HepG2 (cell line): ENCODE measurements at regions not wholly inside any gene's neighbourhood (a gene's known extent, or its start where the extent isn't known, plus 50 kb on each side); places are given as distances from the start of the nearest gene placed in this dataset.
"Not testable (repeated sequence)": the region's sequence is repeated elsewhere in the genome, so short reads cannot be mapped to it uniquely, and the experiment has no call there.

Experiments
- ATAC-seq: fragments of 200-7000 bp; cut with Tn5 transposase; 3 replicates; pipeline ENCODE4 v1.9.1; 2020; ENCODE audit warnings: mild to moderate bottlenecking, moderate library complexity
- BruUV-seq: library from RNA; stranded (reverse); fragments of 400-500 nt; replicated peaks from 2 replicates; lab custom pipeline; 2021; lab: Mats Ljungman, UMichigan
- CTCF ChIA-PET: fragments of 300-600 bp; formaldehyde crosslinking; extraction: SDS; loops from one replicate; lab custom pipeline; 2021; ENCODE audit warnings: low total read pairs, inconsistent platforms, low intra/inter-chr PET ratio; lab: Yijun Ruan, JAX
- POLR2A ChIA-PET: fragments of 350-600 bp; sonication (Branson Sonifier 250); formaldehyde crosslinking; loops from one replicate; lab custom pipeline; 2020; ENCODE audit warnings: antibody characterized with exemption, inconsistent platforms; lab: Yijun Ruan, JAX
- DNase-seq: peaks from one replicate; pipeline ENCODE4 v3.0.0-alpha.2; 2015; ENCODE audit warnings: low spot score
- FAIRE-seq: peaks from 3 replicates; lab custom pipeline; 2011; peaks lifted over from hg19 to GRCh38; lab: Jason Lieb, UNC
- H2AFZ ChIP-seq: one replicate; pipeline ENCODE4 v1.6.1; 2011; ENCODE audit warnings: low read length, inconsistent platforms
- H3K27ac ChIP-seq: fragments of 300-600 bp; 3 replicates; pipeline ENCODE4 v1.8.0; 2011; ENCODE audit warnings: mixed run types, mild to moderate bottlenecking, mixed read lengths, low read length, inconsistent platforms; ENCODE audit not compliant: insufficient read depth; ENCODE audit errors: extremely low read length
- H3K27me3 ChIP-seq, 2 experiments: fragments of 200-600 bp in 1 of 2; 2 replicates in 1 of 2; 3 replicates in 1 of 2; pipeline versions ENCODE4 v1.6.0 to v1.8.0; 2011; ENCODE audit warnings: low read length in 2 of 2, mild to moderate bottlenecking in 2 of 2, moderate library complexity in 2 of 2, inconsistent platforms in 1 of 2; ENCODE audit not compliant: insufficient read depth in 2 of 2, control insufficient read depth in 1 of 2
- H3K36me3 ChIP-seq, 2 experiments: fragments of 200-600 bp in 1 of 2; replicated peaks in 1 of 2; 2 replicates in 1 of 2; 3 replicates in 1 of 2; pipeline versions ENCODE4 v1.5.1 to v1.8.0; 2011; ENCODE audit warnings: low read length in 2 of 2, inconsistent platforms in 1 of 2; ENCODE audit not compliant: insufficient read depth in 2 of 2, control insufficient read depth in 1 of 2
- H3K4me1 ChIP-seq: 2 replicates; pipeline ENCODE4 v1.5.1; 2012; ENCODE audit warnings: low read length, inconsistent platforms; ENCODE audit not compliant: insufficient read depth
- H3K4me2 ChIP-seq: 2 replicates; pipeline ENCODE4 v1.6.0; 2011; ENCODE audit warnings: low read depth, low read length, inconsistent platforms
- H3K4me3 ChIP-seq, 3 experiments: fragments of 200-600 bp in 1 of 3; sonication (generic), shearing (Covaris generic) in 1 of 3; replicated peaks in 1 of 3; 2 replicates each; pipeline ENCODE4 v1.5.1; 2011 to 2016; ENCODE audit warnings: low read length in 3 of 3, inconsistent platforms in 2 of 3, low read depth in 2 of 3, mild to moderate bottlenecking in 2 of 3, control low read depth in 1 of 3, mixed read lengths in 1 of 3; ENCODE audit not compliant: insufficient read depth in 1 of 3
- H3K79me2 ChIP-seq: one replicate; pipeline ENCODE4 v1.6.1; 2011; ENCODE audit warnings: low read length, inconsistent platforms; ENCODE audit not compliant: insufficient read depth
- H3K9ac ChIP-seq: 2 replicates; pipeline ENCODE4 v1.6.0; 2011; ENCODE audit warnings: mild to moderate bottlenecking, low read depth, low read length, inconsistent platforms; ENCODE audit not compliant: insufficient read depth
- H3K9me3 ChIP-seq: 2 replicates; pipeline ENCODE4 v1.5.1; 2012; ENCODE audit warnings: mild to moderate bottlenecking, low read length
- H4K20me1 ChIP-seq: 2 replicates; pipeline ENCODE4 v1.6.0; 2011; ENCODE audit warnings: inconsistent platforms, mild to moderate bottlenecking, low read length, moderate library complexity; ENCODE audit not compliant: insufficient read depth
- CREB1 ChIP-seq, 2 experiments: fragments of 450-650 bp in 1 of 2; IDR thresholded peaks; 2 replicates each; pipeline ENCODE4 v1.6.1; 2016 to 2017; ENCODE audit warnings: control low read depth in 1 of 2, mild to moderate bottlenecking in 1 of 2, missing compliant biosample characterization in 1 of 2, missing genetic modification characterization in 1 of 2
- ESRRA ChIP-seq: sonication (generic); formaldehyde crosslinking; IDR thresholded peaks from 2 replicates; pipeline ENCODE4 v1.5.1; 2020; ENCODE audit warnings: mild to moderate bottlenecking, low read depth, missing genetic modification reagents
- IRF9 ChIP-seq: sonication (generic); formaldehyde crosslinking; IDR thresholded peaks from 2 replicates; pipeline ENCODE4 v1.8.0; 2022; ENCODE audit warnings: missing genetic modification reagents, mild to moderate bottlenecking, borderline replicate concordance
- NFYB ChIP-seq: sonication (generic); formaldehyde crosslinking; IDR thresholded peaks from 2 replicates; pipeline ENCODE4 v1.4.0; 2020; ENCODE audit warnings: missing genetic modification reagents
- POLR2A ChIP-seq, 2 experiments: IDR thresholded peaks; 2 replicates each; pipeline ENCODE4 v1.6.1; 2011; ENCODE audit warnings: low read depth in 2 of 2, low read length in 2 of 2, mild to moderate bottlenecking in 1 of 2, moderate library complexity in 1 of 2; ENCODE audit not compliant: insufficient read depth in 1 of 2
- POLR2AphosphoS5 ChIP-seq: IDR thresholded peaks from 2 replicates; pipeline ENCODE4 v1.6.1; 2012; ENCODE audit warnings: low read depth, low read length
- RNF2 ChIP-seq: fragments of 450-650 bp; conservative IDR thresholded peaks from 2 replicates; pipeline ENCODE4 v1.6.1; 2016; ENCODE audit warnings: low read depth
- ZBTB38 ChIP-seq: sonication (generic); formaldehyde crosslinking; IDR thresholded peaks from 2 replicates; pipeline ENCODE4 v1.5.1; 2020; ENCODE audit warnings: mild to moderate bottlenecking, missing genetic modification reagents
- ZNF687 ChIP-seq: sonication (generic); formaldehyde crosslinking; IDR thresholded peaks from 2 replicates; pipeline ENCODE4 v1.5.1; 2020; ENCODE audit warnings: mild to moderate bottlenecking, missing genetic modification reagents, moderate library complexity
- ZNF720 ChIP-seq: sonication (generic); formaldehyde crosslinking; IDR thresholded peaks from 2 replicates; pipeline ENCODE4 v1.4.0; 2020; ENCODE audit warnings: missing genetic modification reagents
- WGBS: methylation state at CpG from one replicate; pipeline ENCODE4 v1.1.6; 2017; ENCODE audit warnings: low lambda C conversion rate; 5-methylcytosine and 5-hydroxymethylcytosine counted together
- in situ Hi-C: cut with HindIII; loops from 2 replicates; pipeline ENCODE4 v1.10.0; 2017; ENCODE audit warnings: low pct_unique_long_range_greater_than_20kb; ENCODE audit not compliant: extremely low pct_ligation_motif_present
- intact Hi-C: fragments of 100-400 bp; cut with micrococcal nuclease; formaldehyde crosslinking; loops from one replicate; pipeline ENCODE4 v1.10.0; 2022; ENCODE audit not compliant: unreplicated experiment

GRCh38 chr6:30807566-30807965 lies 63.2 kb upstream of the IER3 start:
- H2AFZ ChIP-seq, H3K79me2 ChIP-seq, BruUV-seq, intact Hi-C loops, H3K4me3 ChIP-seq, CTCF ChIA-PET, DNase-seq, ATAC-seq, in situ Hi-C loops, H3K27ac ChIP-seq, H3K4me2 ChIP-seq, H3K9ac ChIP-seq, H3K36me3 ChIP-seq, H4K20me1 ChIP-seq, H3K27me3 ChIP-seq, FAIRE-seq, H3K9me3 ChIP-seq: not testable (repeated sequence)
- peaks cover 33% of the 10 kb centered on the region for H3K4me1 ChIP-seq
- peak; percentile 29; the same call in 1 of the 2 replicates for TF ChIP-seq ZNF687 (CRISPR knock-in tag)
- 93% methylated on average over 14 of the region's 26 CpGs for WGBS
- POLR2A ChIA-PET: interaction anchor here (0.6 to 1.4 kb wide), 2 partner anchors 8 to 26 kb away, joined by 3 read pairs; no protein-coding TSS in a partner anchor

GRCh38 chr6:30806581-30807183 lies 62.3 kb upstream of the IER3 start:
- Histone ChIP-seq H4K20me1 (no peaks in the 10 kb centered on the region), H3K4me1 (peaks cover 34% of the 10 kb centered on the region), H2AFZ (no peak overlapping the region), H3K36me3 (no peaks in the 10 kb centered on the region), H3K27ac (no peak overlapping the region), H3K9ac (no peak overlapping the region), H3K79me2 (no peaks in the 10 kb centered on the region), H3K27me3 (no peaks in the 10 kb centered on the region), H3K9me3 (no peaks in the 10 kb centered on the region), H3K4me3 (no peak overlapping the region), H3K4me2 (no peak overlapping the region)
- WGBS: 88% methylated on average over 14 of the region's 14 CpGs
- BruUV-seq: TSS peak; percentile 100
- in situ Hi-C loops (no loop called here), intact Hi-C loops (no loop called here)
- ChIA-PET CTCF (no interaction called here), POLR2A (interaction anchor here (1.4 kb wide), 1 partner anchor 25 kb away, joined by 3 read pairs; no protein-coding TSS in a partner anchor)
- DNase-seq: no peak
- ATAC-seq: peak; percentile 18; the same call in 1 of the 3 replicates
- no peak for FAIRE-seq
- no peak for TF ChIP-seq ESRRA
- TF ChIP-seq RNF2: no peak
- TF ChIP-seq POLR2A (IDR thresholded peaks at IDR 0.05; ENCODE audit: insufficient read depth in 1 of 2, low read depth in 2 of 2, low read length in 2 of 2): peak; percentile 42 to 68; a peak in 2 of 4 replicates
- peak; percentile 72 for TF ChIP-seq NFYB (CRISPR knock-in tag)
- TF ChIP-seq ZBTB38 (CRISPR knock-in tag): 0 out of 2 replicates have a peak, but pooled peaks have one; percentile 16
- no peak for TF ChIP-seq IRF9 (CRISPR knock-in tag)
- no peak for TF ChIP-seq CREB1 (IDR thresholded peaks at IDR 0.05)
- TF ChIP-seq CREB1 (CRISPR knock-in tag; IDR thresholded peaks at IDR 0.05): no peak
- no peak for TF ChIP-seq ZNF720 (CRISPR knock-in tag)
- TF ChIP-seq POLR2AphosphoS5: peak; percentile 24; the same call in 1 of the 2 replicates
